Esophagus muscularis mucosa (tissue), 4 donors: ENCODE measurements at regions not wholly inside any gene's neighbourhood (a gene's known extent, or its start where the extent isn't known, plus 50 kb on each side); places are given as distances from the start of the nearest gene placed in this dataset.

Experiments used
- CTCF ChIP-seq, 3 experiments: fragments of 200-600 bp in 2 of 3; fragments of 450-650 bp in 1 of 3; sonication (generic) in 2 of 3; IDR thresholded peaks; one replicate each; pipeline ENCODE4 v1.5.1; 2017 to 2019; ENCODE audit warnings: antibody characterized with exemption in 3 of 3, mild to moderate bottlenecking in 2 of 3, moderate library complexity in 1 of 3
- EP300 ChIP-seq: sonication (generic); formaldehyde crosslinking; IDR thresholded peaks from one replicate; pipeline ENCODE4 v1.6.1; 2017; ENCODE audit warnings: antibody characterized with exemption
- POLR2AphosphoS5 ChIP-seq, 2 donors: sonication (generic); formaldehyde crosslinking; IDR thresholded peaks; one replicate each; pipeline ENCODE4 v1.6.1; 2017; ENCODE audit warnings: antibody characterized with exemption in 2 of 2

- no peak for TF ChIP-seq CTCF (IDR thresholded peaks at IDR 0.05)
- TF ChIP-seq POLR2AphosphoS5 (IDR thresholded peaks at IDR 0.05), result peak; percentile 74 to 91
- TF ChIP-seq EP300, result no peak
Observed at GRCh38 chr1:8169364-8170058, 143.4 kb upstream of the ERRFI1 start.
